Ovary (tissue), 3 donors: ENCODE measurements at regions not wholly inside any gene's neighbourhood (a gene's known extent, or its start where the extent isn't known, plus 50 kb on each side); places are given as distances from the start of the nearest gene placed in this dataset.

ENCODE experiments used
- CTCF ChIP-seq, 3 donors: fragments of 450-650 bp in 2 of 3; fragments of 200-600 bp in 1 of 3; IDR thresholded peaks; one replicate each; pipeline versions ENCODE4 v1.5.1 to v1.8.0; 2016 to 2022; ENCODE audit warnings: antibody characterized with exemption in 3 of 3, mild to moderate bottlenecking in 1 of 3
- EP300 ChIP-seq: sonication (generic); formaldehyde crosslinking; IDR thresholded peaks from one replicate; pipeline ENCODE4 v1.6.1; 2017; ENCODE audit warnings: antibody characterized with exemption
- POLR2A ChIP-seq: fragments of 450-650 bp; IDR thresholded peaks from one replicate; pipeline ENCODE4 v1.6.1; 2017; ENCODE audit warnings: antibody characterized with exemption, mild to moderate bottlenecking, moderate library complexity
- donor health status: DM: no; HTN: no; CAD: no.

GRCh38 chr19:29309637-29310036, 96.7 kb upstream of the UQCRFS1 start:
- TF ChIP-seq CTCF (IDR thresholded peaks at IDR 0.05) (no peak), EP300 (no peak), POLR2A (no peak)
